Retinal pigment epithelial cell (primary cell): ENCODE measurements at regions not wholly inside any gene's neighbourhood (a gene's known extent, or its start where the extent isn't known, plus 50 kb on each side); places are given as distances from the start of the nearest gene placed in this dataset.

ENCODE experiments used
- DNase-seq: peaks from one replicate; pipeline ENCODE4 v3.0.0-alpha.2; 2010; ENCODE audit warnings: low read depth
- H3K4me3 ChIP-seq: 2 replicates; pipeline ENCODE4 v1.5.1; 2011; ENCODE audit warnings: mild to moderate bottlenecking, low read length, control low read depth, moderate library complexity
- TF ChIP-seq, protein P1 (sequence below): conservative IDR thresholded peaks from 2 replicates; pipeline ENCODE4 v1.5.1; 2011; ENCODE audit warnings: low read depth, low read length, control low read depth, inconsistent platforms

GRCh38 chrX:36950495-36951253 lies 57.5 kb upstream of the FAM47C start:
- TF ChIP-seq, protein P1, sequence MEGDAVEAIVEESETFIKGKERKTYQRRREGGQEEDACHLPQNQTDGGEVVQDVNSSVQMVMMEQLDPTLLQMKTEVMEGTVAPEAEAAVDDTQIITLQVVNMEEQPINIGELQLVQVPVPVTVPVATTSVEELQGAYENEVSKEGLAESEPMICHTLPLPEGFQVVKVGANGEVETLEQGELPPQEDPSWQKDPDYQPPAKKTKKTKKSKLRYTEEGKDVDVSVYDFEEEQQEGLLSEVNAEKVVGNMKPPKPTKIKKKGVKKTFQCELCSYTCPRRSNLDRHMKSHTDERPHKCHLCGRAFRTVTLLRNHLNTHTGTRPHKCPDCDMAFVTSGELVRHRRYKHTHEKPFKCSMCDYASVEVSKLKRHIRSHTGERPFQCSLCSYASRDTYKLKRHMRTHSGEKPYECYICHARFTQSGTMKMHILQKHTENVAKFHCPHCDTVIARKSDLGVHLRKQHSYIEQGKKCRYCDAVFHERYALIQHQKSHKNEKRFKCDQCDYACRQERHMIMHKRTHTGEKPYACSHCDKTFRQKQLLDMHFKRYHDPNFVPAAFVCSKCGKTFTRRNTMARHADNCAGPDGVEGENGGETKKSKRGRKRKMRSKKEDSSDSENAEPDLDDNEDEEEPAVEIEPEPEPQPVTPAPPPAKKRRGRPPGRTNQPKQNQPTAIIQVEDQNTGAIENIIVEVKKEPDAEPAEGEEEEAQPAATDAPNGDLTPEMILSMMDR: no peak
- DNase-seq: no peak
- H3K4me3 ChIP-seq: no peak overlapping the region

DNA sequence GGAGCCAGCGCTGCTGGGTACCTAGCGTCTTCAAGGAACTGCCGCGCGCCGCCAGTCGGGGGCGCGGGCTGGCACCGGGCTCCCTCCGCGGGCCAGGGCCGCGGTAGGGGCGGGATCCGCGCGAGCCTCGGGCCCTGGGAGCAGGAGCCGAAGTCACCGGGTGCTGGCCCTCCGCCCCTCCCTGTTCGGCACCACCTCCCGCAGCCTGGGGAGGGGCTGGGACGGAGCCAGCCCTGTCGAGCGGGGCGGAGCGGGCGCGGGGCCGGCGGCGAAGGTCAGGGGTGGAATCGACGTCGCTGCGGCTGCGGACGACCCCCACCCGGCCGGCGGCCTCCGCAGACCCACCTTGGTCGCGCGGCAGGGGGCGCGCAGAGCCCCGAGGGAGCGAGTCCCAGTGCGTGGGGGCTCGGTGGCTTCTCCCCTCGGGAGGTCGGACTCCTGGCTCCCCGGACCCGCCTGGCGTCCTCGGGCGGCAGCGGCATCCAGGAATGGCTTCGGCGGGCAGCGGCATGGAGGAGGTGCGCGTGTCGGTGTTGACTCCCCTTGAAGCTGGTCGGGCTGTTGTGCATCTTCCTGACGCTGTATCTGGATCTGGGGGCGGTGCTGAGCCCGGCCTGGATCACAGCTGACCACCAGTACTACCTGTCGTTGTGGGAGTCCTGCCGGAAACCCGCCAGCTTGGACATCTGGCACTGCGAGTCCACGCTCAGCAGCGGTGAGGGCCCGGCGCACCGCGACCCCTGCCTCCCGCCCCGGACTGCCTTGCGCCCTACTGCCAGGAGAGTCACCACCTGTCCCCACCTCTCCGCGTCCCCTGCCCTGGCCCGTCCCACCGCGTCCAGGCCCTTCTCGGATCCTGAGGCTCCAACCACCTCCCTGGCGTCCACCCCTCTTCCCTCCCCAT lies 50.5 kb upstream of the FAM47C start:
- TF ChIP-seq, protein P1: no peak
- no peak for DNase-seq
- peak overlapping the region; percentile 38 for H3K4me3 ChIP-seq
